K562 (cell line): ENCODE measurements at regions not wholly inside any gene's neighbourhood (a gene's known extent, or its start where the extent isn't known, plus 50 kb on each side); places are given as distances from the start of the nearest gene placed in this dataset.

Experiments
- ATAC-seq: fragments of 200-7000 bp; cut with Tn5 transposase; 3 replicates; pipeline ENCODE4 v1.9.1; 2020; ENCODE audit warnings: moderate library complexity
- BruUV-seq: library from RNA; stranded (reverse); fragments of 400-500 nt; replicated peaks from 2 replicates; lab custom pipeline; 2021; lab: Mats Ljungman, UMichigan
- CTCF ChIA-PET: fragments of 300-600 bp; formaldehyde crosslinking; extraction: SDS; loops from one replicate; lab custom pipeline; 2021; ENCODE audit warnings: low intra/inter-chr PET ratio; lab: Yijun Ruan, JAX
- POLR2A ChIA-PET: fragments of 300-600, 350-650 bp; sonication (Branson Sonifier 250); formaldehyde crosslinking; extraction: SDS; loops from one replicate; lab custom pipeline; 2021; ENCODE audit warnings: antibody characterized with exemption, inconsistent platforms; lab: Yijun Ruan, JAX
- DNase-seq, 4 experiments: peaks; one replicate each; pipeline versions ENCODE4 v3.0.0 to v3.0.0-alpha.2; 2011 to 2018; ENCODE audit warnings: low spot score in 3 of 4, mixed read lengths in 3 of 4; ENCODE audit errors: extremely low read depth in 1 of 4
- FAIRE-seq: peaks from 2 replicates; lab custom pipeline; 2011; peaks lifted over from hg19 to GRCh38; lab: Jason Lieb, UNC
- H2AFZ ChIP-seq: 2 replicates; pipeline ENCODE4 v1.6.0; 2011; ENCODE audit warnings: low read depth, low read length, control low read depth, inconsistent platforms
- H3K27ac ChIP-seq: fragments of 200-600 bp; 3 replicates; pipeline ENCODE4 v1.8.0; 2011; ENCODE audit warnings: low read depth, mild to moderate bottlenecking, control low read depth, inconsistent platforms, low read length, moderate library complexity, mixed read lengths; ENCODE audit errors: extremely low read depth
- H3K27me3 ChIP-seq, 2 experiments: fragments of 300-600 bp in 1 of 2; 2 replicates in 1 of 2; 3 replicates in 1 of 2; pipeline versions ENCODE4 v1.6.0 to v1.8.0; 2011; ENCODE audit warnings: inconsistent platforms in 2 of 2, low read length in 2 of 2, mild to moderate bottlenecking in 1 of 2, mixed read lengths in 1 of 2, moderate library complexity in 1 of 2; ENCODE audit not compliant: control insufficient read depth in 2 of 2, insufficient read depth in 2 of 2
- H3K36me3 ChIP-seq: fragments of 300-600 bp; 3 replicates; pipeline ENCODE4 v1.8.0; 2011; ENCODE audit warnings: mild to moderate bottlenecking, low read length, inconsistent platforms; ENCODE audit not compliant: control insufficient read depth, insufficient read depth
- H3K4me1 ChIP-seq, 2 experiments: fragments of 200-600 bp in 1 of 2; replicated peaks in 1 of 2; 2 replicates in 1 of 2; 3 replicates in 1 of 2; pipeline versions ENCODE4 v1.5.1 to v1.8.0; 2011; ENCODE audit warnings: inconsistent platforms in 2 of 2, low read length in 2 of 2, mild to moderate bottlenecking in 1 of 2, mixed read lengths in 1 of 2, moderate library complexity in 1 of 2; ENCODE audit not compliant: control insufficient read depth in 2 of 2, insufficient read depth in 2 of 2
- H3K4me2 ChIP-seq: 2 replicates; pipeline ENCODE4 v1.6.1; 2011; ENCODE audit warnings: low read length, control low read depth, inconsistent platforms, mixed read lengths; ENCODE audit not compliant: insufficient read depth
- H3K4me3 ChIP-seq: fragments of 200-600 bp; sonication (generic), shearing (Covaris generic); 2 replicates; pipeline ENCODE4 v1.5.1; 2016; ENCODE audit warnings: control low read depth, inconsistent platforms
- H3K79me2 ChIP-seq: fragments of 200-600 bp; 3 replicates; pipeline ENCODE4 v1.8.0; 2011; ENCODE audit warnings: low read length, inconsistent platforms; ENCODE audit not compliant: control insufficient read depth, insufficient read depth
- H3K9ac ChIP-seq, 2 experiments: 2 replicates each; pipeline versions ENCODE4 v1.6.0 to v1.6.1; 2011; ENCODE audit warnings: low read depth in 2 of 2, low read length in 2 of 2, control low read depth in 1 of 2, inconsistent platforms in 1 of 2, mild to moderate bottlenecking in 1 of 2, mixed read lengths in 1 of 2; ENCODE audit not compliant: insufficient read depth in 1 of 2
- H3K9me1 ChIP-seq: one replicate; pipeline ENCODE4 v1.6.0; 2011; ENCODE audit warnings: inconsistent platforms, mild to moderate bottlenecking, low read length, moderate library complexity; ENCODE audit not compliant: control insufficient read depth, insufficient read depth
- H3K9me3 ChIP-seq: replicated peaks from 2 replicates; pipeline ENCODE4 v1.5.1; 2011; ENCODE audit warnings: low read depth, low read length, inconsistent platforms; ENCODE audit not compliant: control insufficient read depth, insufficient read depth
- H4K20me1 ChIP-seq: replicated peaks from 2 replicates; pipeline ENCODE4 v1.6.1; 2011; ENCODE audit warnings: low read length, inconsistent platforms, mixed read lengths; ENCODE audit not compliant: control insufficient read depth, insufficient read depth
- CHCHD3 ChIP-seq: fragments of 250-450 bp; sonication (Bioruptor Pico); IDR thresholded peaks from 2 replicates; pipeline ENCODE4 v2.1.2; 2022; ENCODE audit warnings: mild to moderate bottlenecking
- COPS2 ChIP-seq: fragments of 450-650 bp; conservative IDR thresholded peaks from 2 replicates; pipeline ENCODE4 v1.6.1; 2016; ENCODE audit warnings: mild to moderate bottlenecking, moderate library complexity
- EZH2 ChIP-seq: IDR thresholded peaks from 2 replicates; pipeline ENCODE4 v1.6.1; 2012; ENCODE audit warnings: low read depth, mild to moderate bottlenecking, inconsistent platforms, low read length, borderline replicate concordance
- RFX7 ChIP-seq: fragments of 250-450 bp; sonication (Bioruptor Pico); IDR thresholded peaks from 2 replicates; pipeline ENCODE4 v1.5.1; 2021; ENCODE audit warnings: mild to moderate bottlenecking
- WGBS: fragments of 100-300 bp; shearing (Covaris generic); methylation state at CpG from one replicate; pipeline ENCODE4 v1.1.6; 2016; ENCODE audit warnings: low coverage, mixed read lengths; ENCODE audit not compliant: insufficient coverage; ENCODE audit errors: missing lambda C conversion rate; 5-methylcytosine and 5-hydroxymethylcytosine counted together
- in situ Hi-C: fragments of 300-500 bp; cut with MboI; formaldehyde crosslinking; loops from 4 replicates; pipeline ENCODE4 v1.15.0; 2018; ENCODE audit warnings: inconsistent platforms, mixed read lengths
- intact Hi-C: fragments of 100-400 bp; cut with micrococcal nuclease; formaldehyde crosslinking; loops from 2 replicates; pipeline ENCODE4 v1.14.2; 2022
- TF ChIP-seq, protein P1 (sequence below): fragments of 450-650 bp; formaldehyde crosslinking; IDR thresholded peaks from 2 replicates; pipeline ENCODE4 v1.4.0; 2020; ENCODE audit warnings: mild to moderate bottlenecking, moderate library complexity

GRCh38 chr2:16396986-16397385, 268.6 kb downstream of the CYRIA start (continued):
- TF ChIP-seq EZH2 (no peak), COPS2 (no peak)
- TF ChIP-seq, protein P1, sequence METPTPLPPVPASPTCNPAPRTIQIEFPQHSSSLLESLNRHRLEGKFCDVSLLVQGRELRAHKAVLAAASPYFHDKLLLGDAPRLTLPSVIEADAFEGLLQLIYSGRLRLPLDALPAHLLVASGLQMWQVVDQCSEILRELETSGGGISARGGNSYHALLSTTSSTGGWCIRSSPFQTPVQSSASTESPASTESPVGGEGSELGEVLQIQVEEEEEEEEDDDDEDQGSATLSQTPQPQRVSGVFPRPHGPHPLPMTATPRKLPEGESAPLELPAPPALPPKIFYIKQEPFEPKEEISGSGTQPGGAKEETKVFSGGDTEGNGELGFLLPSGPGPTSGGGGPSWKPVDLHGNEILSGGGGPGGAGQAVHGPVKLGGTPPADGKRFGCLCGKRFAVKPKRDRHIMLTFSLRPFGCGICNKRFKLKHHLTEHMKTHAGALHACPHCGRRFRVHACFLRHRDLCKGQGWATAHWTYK, result no peak

GRCh38 chr2:16396171-16396570, 269.5 kb downstream of the CYRIA start:
- Histone ChIP-seq H3K36me3 (no peaks in the 10 kb centered on the region), H3K79me2 (no peaks in the 10 kb centered on the region), H4K20me1 (no peaks in the 10 kb centered on the region), H3K4me2 (no peak overlapping the region), H3K9me3 (no peaks in the 10 kb centered on the region), H2AFZ (no peak overlapping the region), H3K9ac (no peak overlapping the region), H3K27ac (no peak overlapping the region), H3K27me3 (peaks cover 7 to 12% of the 10 kb centered on the region in 2 experiments; a peak in 3 of 5 replicates), H3K4me3 (no peak overlapping the region), H3K9me1 (no peaks in the 10 kb centered on the region), H3K4me1 (peaks cover 6 to 12% of the 10 kb centered on the region in 2 experiments; a peak in 4 of 5 replicates)
- FAIRE-seq (no peak), ATAC-seq (no peak), DNase-seq (no peak)
- TF ChIP-seq CHCHD3 (CRISPR knock-in tag) (no peak), RFX7 (CRISPR knock-in tag) (no peak)
- ChIA-PET CTCF (no interaction called here), POLR2A (no interaction called here)
- 19% methylated on average over 10 of the region's 10 CpGs for WGBS
- in situ Hi-C loops (no loop called here), intact Hi-C loops (no loop called here)
- no TSS peak for BruUV-seq
